ENCODE measurements at regions not wholly inside any gene's neighbourhood (a gene's known extent, or its start where the extent isn't known, plus 50 kb on each side); places are given as distances from the start of the nearest gene placed in this dataset.

DNA sequence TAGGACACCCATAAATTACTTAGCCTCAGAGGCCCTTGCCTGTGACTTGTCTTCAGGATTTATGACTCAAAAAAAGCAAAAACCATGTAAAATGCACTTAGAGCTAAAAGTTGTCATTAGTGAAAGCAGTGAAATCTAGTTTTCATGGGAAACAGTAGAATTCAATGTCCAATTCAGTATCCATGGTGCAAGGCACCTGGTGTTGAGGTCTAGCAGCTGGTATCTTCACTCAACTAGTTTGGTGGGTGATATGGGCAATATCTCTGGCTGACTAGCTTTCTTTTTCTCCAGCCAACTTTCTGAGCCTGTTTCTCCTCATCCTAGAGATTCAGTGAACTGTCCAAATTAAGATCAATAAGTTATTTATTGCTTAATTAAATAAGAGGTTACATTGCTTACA lies 229.8 kb upstream of the NDST4 start:
- no peak for DNase-seq (ENCODE audit: low read depth, low spot score)
- H3K27ac ChIP-seq, result no peak overlapping the region

DNA sequence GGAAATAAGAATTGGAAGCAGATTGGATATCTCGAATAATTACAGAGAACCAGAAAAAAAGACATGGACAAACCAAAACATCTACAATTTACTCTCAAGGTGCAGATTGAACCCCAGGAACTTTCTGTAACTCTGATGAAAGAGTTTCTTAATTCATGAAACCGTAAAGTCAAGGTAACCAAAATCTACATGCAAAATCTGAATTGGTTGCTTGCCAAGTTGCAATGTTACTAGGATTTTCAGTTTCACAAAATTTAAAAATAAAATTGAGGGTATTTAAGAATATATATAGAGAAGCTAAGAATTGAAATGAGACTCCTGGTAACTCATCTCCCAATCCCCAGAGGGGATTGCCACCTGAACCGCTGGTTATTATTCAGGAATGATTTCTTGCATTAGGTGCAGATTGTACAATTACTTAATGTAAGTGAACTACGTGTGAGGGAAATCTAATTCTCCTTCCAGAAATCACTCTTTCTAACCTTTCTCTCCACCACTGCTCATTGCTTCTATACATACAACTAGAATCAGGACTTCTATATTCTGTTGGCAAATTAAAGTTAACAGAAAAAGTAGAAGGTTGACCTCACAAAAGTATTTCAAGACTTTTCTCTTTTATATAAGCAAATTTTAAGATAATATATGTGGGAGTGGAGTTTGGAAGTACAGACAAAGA lies 221.5 kb upstream of the NDST4 start:
- H3K27ac ChIP-seq, result no peak overlapping the region
- no peak for DNase-seq (ENCODE audit: low read depth, low spot score)

DNA sequence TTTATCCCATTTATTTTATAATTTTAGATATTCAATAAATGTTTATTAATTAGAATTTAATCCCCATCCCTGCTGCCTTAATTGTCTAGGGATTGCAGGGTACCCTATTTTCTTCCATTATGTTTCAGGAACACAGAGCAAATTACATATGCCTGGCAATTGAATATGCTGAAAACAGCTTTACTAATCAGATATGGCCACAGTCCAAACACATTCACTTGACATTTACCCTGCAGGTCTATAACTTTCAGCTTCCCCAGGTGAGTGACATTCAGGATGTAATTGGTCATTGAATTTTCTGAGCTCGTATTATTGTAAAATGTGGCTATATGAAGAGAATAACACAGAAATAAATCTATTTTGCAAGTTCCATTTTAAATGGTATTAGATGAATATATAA lies 218.7 kb upstream of the NDST4 start:
- DNase-seq (ENCODE audit: low read depth, low spot score), result no peak
- H3K27ac ChIP-seq, result no peak overlapping the region

DNA sequence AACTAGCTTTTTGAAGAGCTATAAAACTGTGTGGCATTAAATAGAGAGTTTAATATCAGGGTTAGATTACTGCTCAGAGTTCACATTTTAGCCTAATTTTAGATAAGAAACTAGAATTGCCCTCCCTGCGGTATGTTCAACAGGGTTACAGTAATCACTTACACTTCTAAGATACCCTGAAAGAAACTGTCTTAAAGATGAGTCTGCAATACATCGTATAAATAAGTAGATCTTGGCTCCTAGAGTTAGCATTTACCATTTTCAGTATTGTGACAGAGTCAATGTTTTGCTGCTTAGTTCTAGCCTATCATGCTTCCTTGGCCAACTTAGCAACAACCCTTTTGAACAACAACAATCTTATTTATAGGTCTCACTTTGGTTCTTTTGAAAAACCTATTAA lies 217.8 kb upstream of the NDST4 start:
- no peak for DNase-seq (ENCODE audit: low read depth, low spot score)
- no peak overlapping the region for H3K27ac ChIP-seq

DNA sequence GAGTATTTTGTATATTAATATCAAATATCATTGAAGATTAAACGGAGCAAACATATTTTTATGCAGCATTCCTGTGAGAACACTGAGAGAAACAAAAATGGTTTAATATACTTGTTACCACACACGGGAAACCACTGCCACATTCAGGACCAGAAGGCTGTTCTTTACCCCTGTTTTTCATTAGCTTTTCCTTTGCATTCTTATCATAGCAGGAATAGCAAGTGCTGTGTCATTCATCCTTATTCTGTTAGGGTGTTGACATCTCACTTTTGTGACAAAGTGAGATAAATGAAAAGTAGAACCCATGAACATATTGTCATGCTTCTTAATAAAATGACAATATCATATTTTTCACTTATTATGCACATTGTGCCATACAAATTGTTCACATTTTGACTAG lies 212.4 kb upstream of the NDST4 start:
- no peak overlapping the region for H3K27ac ChIP-seq
- no peak for DNase-seq (ENCODE audit: low read depth, low spot score)

DNA sequence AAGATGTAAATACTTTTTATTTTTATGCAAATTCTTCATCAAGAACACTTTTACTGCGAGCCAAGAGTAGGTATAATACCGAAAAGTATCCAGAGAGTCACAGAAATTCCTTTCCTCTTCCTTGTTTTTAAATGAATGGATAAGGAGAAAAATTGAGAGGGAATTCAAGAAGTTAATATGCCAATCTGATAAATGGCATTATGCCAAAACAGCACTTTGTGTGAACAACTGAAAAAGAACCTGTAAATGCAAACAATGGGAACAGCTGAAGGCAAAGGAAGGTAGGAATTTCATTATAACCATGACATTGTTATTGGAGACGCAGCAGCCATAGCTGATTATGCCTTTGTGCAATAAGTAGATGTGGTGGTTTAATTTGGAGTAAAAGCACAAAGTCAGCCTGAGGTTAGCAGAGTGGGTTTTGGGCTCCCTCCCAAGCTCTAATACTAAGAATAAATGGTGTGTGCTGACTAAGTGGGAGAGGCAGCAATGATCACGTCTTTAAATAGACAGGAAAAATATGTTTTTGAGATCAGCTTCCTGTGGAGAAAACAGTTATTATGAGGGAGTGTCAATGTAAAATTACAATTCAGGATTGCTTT lies 209.8 kb upstream of the NDST4 start:
- DNase-seq (ENCODE audit: low read depth, low spot score), result no peak
- H3K27ac ChIP-seq, result no peak overlapping the region

DNA sequence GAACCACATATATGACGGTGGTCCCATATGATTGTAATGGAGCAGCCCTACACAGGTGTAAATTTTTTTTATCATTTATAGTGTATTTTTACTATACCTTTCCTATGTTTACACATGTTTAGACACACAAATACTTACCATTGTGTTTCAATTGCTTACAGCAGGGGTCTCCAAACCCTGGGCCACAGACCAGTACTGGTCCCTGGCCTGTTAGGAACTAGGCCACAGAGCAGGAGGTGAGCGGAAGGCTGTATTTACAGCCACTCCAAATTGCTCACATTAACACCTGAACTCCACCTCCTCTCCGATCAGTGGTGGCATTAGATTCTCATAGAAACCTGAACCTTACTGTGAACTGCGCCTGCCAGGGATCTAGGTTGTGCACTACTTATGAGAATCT lies 201.8 kb upstream of the NDST4 start:
- H3K27ac ChIP-seq, result no peak overlapping the region
- no peak for DNase-seq (ENCODE audit: low read depth, low spot score)

DNA sequence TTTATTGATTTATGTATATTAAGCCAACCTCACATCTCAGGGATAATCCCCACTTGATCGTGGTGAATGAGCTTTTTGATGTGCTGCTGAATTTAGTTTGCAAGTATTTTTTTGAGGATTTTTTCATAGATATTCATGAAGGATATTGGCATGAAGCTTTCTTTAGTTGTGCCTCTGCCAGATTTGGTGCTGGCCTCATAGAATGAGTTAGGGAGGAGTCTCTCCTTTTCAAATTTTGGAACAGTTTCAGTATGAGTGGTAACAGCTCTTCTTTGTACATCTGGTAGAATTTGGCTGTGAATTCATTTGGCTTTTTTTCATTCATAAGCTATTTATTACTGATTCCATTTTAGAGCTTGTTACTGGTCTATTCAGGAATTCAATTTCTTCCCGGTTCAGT lies 197.2 kb upstream of the NDST4 start:
- H3K27ac ChIP-seq, result no peak overlapping the region
- no peak for DNase-seq (ENCODE audit: low read depth, low spot score)

DNA sequence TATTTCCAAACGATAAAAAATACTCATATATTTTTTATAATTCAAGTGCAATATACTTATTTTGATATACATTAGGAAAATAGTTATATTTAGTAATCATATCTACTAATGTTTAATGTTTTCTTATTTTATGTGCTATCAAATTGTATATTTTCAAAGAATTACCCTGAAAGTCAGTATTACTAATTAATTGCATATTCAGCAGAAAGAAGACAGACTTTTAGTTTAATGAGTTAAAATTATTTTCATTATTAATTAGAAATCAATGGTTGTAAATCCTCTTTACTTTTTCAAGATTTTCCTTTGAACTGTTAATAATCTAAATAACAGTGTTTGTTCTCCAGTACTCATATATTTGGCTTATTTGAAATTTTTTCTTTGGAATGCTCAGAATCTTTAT lies 181.3 kb upstream of the NDST4 start:
- H3K27ac ChIP-seq, result no peak overlapping the region
- DNase-seq (ENCODE audit: low read depth, low spot score), result no peak

DNA sequence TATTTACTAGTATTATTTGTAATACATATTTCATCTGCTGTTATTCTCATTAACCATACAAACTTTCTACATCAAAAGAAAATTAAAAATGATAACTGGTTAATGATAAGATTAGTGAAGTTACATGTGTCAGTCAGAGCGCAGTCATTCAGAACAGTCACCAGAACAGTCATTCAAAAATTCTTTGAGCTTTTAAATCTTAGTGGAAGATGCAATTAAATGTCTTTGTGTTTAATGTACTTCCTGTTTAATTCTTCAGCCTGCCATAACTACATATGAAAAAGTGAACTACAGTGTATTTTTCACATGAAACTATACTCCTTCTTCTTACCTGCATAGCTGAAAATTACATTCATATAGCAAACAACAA lies 179.7 kb upstream of the NDST4 start:
- no peak overlapping the region for H3K27ac ChIP-seq
- no peak for DNase-seq (ENCODE audit: low read depth, low spot score)

DNA sequence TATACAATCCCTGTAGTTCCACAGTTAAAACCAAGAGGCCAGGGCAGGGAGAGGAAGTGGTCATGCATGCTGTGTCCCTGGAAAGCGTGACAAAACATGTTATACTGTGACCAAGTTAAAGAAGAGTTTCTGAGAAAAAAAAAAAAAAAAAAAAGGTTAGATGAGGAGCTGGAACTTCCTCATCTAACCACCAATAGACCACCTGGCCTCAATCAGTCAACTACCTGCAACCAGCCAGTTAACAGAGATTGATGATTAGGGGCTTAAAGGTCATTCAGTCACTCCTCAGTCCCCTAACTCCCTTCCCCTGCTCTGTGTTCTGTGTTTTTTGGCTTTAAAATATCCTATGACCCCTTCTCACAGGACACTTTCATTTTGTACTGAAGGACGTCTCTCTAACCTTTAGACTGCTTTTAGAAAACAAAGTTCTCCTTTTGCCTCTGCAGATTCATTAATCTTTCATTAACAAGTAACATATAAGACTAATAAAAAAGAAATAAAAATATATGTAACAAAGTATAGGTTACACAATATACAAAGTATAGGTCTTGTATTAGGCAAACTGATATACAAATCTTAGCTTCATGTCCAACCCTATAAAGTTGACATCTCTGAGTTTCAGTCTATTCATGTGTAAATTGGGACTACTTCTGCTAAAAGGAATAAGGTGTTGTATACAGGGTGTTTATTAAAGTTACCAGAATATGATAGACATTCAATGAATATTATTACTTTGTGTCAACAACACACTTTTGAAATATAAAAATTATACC lies 179.1 kb upstream of the NDST4 start:
- no peak for DNase-seq (ENCODE audit: low read depth, low spot score)
- H3K27ac ChIP-seq, result no peak overlapping the region

DNA sequence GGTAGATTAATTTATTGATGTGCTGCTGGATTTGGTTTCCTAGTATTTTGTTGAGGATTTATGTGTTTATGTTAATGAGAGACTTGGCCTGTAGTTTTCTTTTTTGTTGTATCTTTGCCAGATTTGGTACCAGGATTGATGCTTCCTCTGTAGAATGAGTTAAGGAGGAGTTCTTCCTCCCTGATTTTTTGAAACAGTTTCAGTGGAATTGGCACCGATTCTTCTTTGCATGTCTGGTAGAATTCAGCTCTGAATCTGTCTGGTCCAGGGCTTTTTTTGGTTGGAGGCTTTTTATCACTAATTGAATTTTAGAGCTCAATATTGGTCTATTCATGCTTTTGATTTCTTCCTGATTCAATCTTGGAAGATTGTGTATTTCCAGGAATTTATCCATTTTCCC lies 174.0 kb upstream of the NDST4 start:
- no peak for DNase-seq (ENCODE audit: low read depth, low spot score)

DNA sequence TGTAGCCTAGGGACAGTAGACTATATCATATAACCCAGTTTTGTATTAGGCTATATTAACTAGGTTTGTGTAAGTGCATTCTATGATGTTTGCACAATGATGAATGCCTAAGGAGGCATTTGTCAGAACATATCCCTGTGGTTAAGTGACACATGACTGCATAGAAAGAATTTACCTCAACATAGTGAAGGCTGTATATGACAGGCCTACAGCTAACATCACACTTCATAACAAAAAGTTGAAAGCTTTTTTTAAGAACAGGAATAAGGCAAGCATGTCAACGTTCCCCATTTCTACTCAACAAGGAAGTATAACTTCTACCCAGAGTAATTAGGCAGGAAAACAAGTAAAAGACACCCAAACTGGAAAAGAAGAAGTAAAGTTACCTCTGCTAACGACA lies 165.9 kb upstream of the NDST4 start:
- H3K27ac ChIP-seq, result no peak overlapping the region
- DNase-seq (ENCODE audit: low read depth, low spot score), result peak; percentile 76

More for the DNA sequence above, 174.0 kb upstream of the NDST4 start:
- no peak overlapping the region for H3K27ac ChIP-seq

DNA sequence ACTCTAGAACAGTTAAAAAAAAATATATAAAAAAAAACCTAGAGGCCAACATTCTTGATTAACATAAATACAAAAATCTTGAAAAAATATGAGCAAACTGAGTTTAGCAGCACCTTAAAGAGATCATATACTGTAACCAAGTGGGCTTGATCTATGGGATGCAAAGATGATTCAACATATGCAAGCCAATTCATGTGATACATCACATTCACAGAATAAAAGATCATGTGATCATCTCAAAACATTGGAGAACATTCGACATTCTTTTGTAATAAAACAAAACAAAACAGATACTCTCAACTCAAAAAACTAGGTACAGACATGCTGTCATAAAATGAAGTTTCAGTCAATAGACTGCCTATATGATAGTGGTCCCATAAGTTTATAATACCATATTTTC lies 165.4 kb upstream of the NDST4 start:
- no peak overlapping the region for H3K27ac ChIP-seq
- DNase-seq (ENCODE audit: low read depth, low spot score), result no peak

DNA sequence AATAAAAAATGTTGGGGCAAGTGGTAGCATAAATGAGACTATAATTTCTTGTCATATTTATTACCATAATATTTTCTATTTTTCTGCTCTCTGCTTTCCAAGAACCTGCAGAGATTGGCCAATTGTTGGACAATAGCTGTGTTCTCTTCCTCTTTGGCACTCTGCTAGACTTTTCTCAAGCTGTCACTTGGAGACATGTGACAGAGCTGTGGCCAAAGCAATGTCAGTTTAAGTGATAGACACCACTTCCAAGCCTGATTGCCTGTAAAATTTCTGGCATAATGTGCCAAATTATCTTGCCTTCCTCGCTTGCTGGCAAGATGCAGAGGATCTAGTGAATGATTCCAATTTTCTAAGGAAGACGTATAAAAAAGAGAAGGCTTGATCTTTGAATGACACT lies 162.2 kb upstream of the NDST4 start:
- H3K27ac ChIP-seq, result no peak overlapping the region
- no peak for DNase-seq (ENCODE audit: low read depth, low spot score)

DNA sequence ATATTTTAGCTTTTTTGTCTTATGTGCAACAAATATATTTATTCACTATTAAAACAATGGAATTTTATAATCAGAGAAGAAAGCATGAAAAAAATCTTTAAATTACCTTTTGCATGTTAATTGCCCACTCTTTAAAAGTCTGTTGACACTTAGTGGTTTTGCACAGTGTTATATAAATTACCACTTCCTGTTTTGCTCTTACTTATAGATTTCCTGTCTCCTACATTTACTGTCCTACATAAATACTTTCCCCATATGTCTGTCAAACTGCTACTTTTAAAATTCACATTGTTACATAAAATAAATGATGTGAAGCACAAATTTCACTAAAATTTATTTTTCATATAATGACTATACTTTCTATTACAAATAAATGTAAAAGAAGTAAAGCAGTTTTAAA lies 161.1 kb upstream of the NDST4 start:
- no peak overlapping the region for H3K27ac ChIP-seq
- DNase-seq (ENCODE audit: low read depth, low spot score), result no peak

DNA sequence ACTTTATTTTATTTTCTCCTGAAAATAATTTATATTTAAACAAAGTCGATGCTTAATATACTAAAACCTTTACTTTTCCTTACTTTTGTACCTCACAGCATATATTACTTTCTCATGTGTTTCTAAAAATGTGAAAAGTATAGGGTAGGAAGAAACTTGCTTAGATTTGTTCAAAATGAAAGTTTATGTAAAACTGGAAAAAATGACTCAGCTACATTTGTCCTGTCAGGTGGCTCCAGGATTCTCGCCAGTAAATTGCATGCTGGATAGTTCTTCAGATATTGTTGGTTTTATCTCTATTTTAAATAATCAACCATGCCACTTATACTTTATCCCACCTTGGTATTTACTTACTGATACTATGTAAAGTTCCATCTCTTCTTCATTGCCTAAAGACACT lies 159.2 kb upstream of the NDST4 start:
- no peak for DNase-seq (ENCODE audit: low read depth, low spot score)
- H3K27ac ChIP-seq, result no peak overlapping the region

DNA sequence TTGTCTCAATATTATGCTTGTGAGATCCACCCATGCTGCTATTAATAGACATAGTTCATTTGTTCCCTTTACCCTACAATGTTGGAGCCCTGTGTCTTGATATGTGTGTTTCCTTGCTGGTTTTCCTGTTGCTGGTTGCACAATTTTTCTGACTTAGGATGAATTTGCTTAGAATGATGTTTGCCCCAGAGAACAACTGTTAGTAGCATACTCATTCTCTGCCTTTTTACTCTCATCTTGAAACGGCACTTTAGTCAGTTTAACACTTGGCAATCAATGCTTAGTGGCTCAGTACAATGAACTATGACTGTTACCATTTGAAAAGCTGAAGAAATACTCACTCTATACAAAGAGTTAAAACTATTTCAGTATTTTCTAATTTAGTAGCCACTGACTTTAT lies 158.8 kb upstream of the NDST4 start:
- DNase-seq (ENCODE audit: low read depth, low spot score), result no peak
- no peak overlapping the region for H3K27ac ChIP-seq

DNA sequence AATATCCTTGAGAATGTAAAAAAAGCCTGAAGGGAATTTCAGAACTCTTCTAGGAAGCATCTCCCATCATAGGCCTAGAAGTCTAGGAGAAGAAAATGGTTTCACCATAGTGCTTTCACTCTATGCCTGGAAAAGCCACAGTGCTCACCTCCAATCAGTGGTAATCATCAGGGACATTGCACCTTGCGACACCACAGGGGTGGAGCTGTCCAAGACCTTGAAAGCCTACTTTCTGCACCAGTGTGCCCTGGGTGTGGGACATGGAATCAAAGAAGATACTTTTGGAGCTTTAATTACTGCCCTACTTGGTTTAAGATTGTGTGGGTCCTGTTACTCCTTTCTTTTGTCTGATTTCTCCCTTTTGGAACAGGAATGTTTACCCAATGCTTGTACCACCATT lies 146.8 kb upstream of the NDST4 start:
- DNase-seq (ENCODE audit: low read depth, low spot score), result no peak
- no peak overlapping the region for H3K27ac ChIP-seq

DNA sequence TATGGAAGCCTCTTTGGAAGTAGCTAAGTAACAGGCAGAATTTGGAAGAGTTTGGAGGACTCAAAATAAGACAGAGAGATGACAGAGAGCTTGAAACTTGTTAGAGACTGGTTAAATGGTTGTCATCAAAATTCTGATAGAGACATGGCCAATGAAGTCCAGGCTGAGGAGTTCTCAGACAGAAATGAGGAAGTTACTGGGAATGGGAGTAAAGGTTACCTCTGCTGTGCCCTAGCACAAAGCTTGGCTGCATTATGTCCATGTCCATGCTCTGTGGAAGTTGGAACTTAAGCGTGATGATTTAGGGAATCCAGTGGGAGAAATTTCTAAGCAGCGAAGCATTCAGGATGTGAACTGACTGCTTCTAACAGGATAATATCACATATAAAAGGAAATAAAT lies 146.2 kb upstream of the NDST4 start:
- H3K27ac ChIP-seq, result no peak overlapping the region
- no peak for DNase-seq (ENCODE audit: low read depth, low spot score)

DNA sequence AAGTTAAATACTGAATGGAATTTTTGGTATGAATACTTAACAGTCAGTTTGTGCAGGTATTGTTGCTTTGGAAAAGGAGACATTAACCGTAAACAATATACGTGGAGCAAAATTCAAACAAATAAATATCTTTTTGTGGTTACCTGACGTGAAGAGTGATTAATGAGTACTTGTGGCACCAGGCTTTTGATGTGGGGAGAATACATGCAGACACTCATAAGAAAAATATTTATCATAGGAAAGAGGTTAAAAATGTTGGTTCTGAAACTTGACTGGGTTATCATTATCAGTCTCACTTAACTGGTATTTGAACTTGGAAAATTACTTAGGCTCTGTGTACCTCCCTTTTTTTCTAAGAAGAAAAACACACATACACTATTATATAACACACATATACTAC lies 136.4 kb upstream of the NDST4 start:
- H3K27ac ChIP-seq, result no peak overlapping the region
- DNase-seq (ENCODE audit: low read depth, low spot score), result peak; percentile 22

Measured in epithelial cell of prostate (primary cell).